Activated T-cell treated with anti-CD3 and anti-CD28 coated beads, Interleukin-2, amount 50 U/mL, for 48 hours (primary cell): ENCODE measurements at regions not wholly inside any gene's neighbourhood (a gene's known extent, or its start where the extent isn't known, plus 50 kb on each side); places are given as distances from the start of the nearest gene placed in this dataset.
"Not testable (repeated sequence)": the region's sequence is repeated elsewhere in the genome, so short reads cannot be mapped to it uniquely, and the experiment has no call there.

Experiments used
- DNase-seq, 2 experiments: peaks; one replicate each; pipeline ENCODE4 v3.0.0-alpha.2; 2020

GRCh38 chr5:62825623-62826220, 247.1 kb downstream of the LRRC70 start:
- DNase-seq = no peak

- no peak for DNase-seq
Measured at GRCh38 chr5:62824936-62825335, 246.3 kb downstream of the LRRC70 start.

- DNase-seq = not testable (repeated sequence)
Measured at GRCh38 chr5:62817043-62817442, 238.4 kb downstream of the LRRC70 start.

- no peak for DNase-seq
Measured at GRCh38 chr5:62814991-62815390, 236.4 kb downstream of the LRRC70 start.

GRCh38 chr5:62812621-62813255, 234.1 kb downstream of the LRRC70 start:
- DNase-seq = no peak

GRCh38 chr5:62804819-62805218, 226.2 kb downstream of the LRRC70 start:
- not testable (repeated sequence) for DNase-seq

GRCh38 chr5:62795926-62796325, 217.3 kb downstream of the LRRC70 start:
- no peak for DNase-seq

- no peak for DNase-seq
Measured at GRCh38 chr5:62794456-62794855, 215.8 kb downstream of the LRRC70 start.

- no peak for DNase-seq
Measured at GRCh38 chr5:62791059-62791458, 212.4 kb downstream of the LRRC70 start.

GRCh38 chr5:62790348-62790747, 211.7 kb downstream of the LRRC70 start:
- no peak for DNase-seq

GRCh38 chr5:62786099-62786498, 207.5 kb downstream of the LRRC70 start:
- DNase-seq = no peak

GRCh38 chr5:62785588-62785987, 207.0 kb downstream of the LRRC70 start:
- no peak for DNase-seq

- no peak for DNase-seq
Measured at GRCh38 chr5:62783374-62784057, 204.9 kb downstream of the LRRC70 start.

GRCh38 chr5:62780888-62781287, 202.3 kb downstream of the LRRC70 start:
- no peak for DNase-seq

- no peak for DNase-seq
Measured at GRCh38 chr5:62780230-62780629, 201.6 kb downstream of the LRRC70 start.

- peak in 1 of 2 experiments; percentile 19 for DNase-seq
Measured at GRCh38 chr5:62779010-62779422, 200.4 kb downstream of the LRRC70 start.

- DNase-seq = no peak
Measured at GRCh38 chr5:62778316-62779009, 199.8 kb downstream of the LRRC70 start.

- not testable (repeated sequence) for DNase-seq
Measured at GRCh38 chr5:62777081-62777480, 198.5 kb downstream of the LRRC70 start.

GRCh38 chr5:62776592-62776991, 198.0 kb downstream of the LRRC70 start:
- DNase-seq = not testable (repeated sequence)

- DNase-seq = no peak
Measured at GRCh38 chr5:62773460-62773859, 194.8 kb downstream of the LRRC70 start.

- DNase-seq = no peak
Measured at GRCh38 chr5:62771341-62771740, 192.7 kb downstream of the LRRC70 start.

- DNase-seq = no peak
Measured at GRCh38 chr5:62767650-62768049, 189.0 kb downstream of the LRRC70 start.

GRCh38 chr5:62767077-62767476, 188.5 kb downstream of the LRRC70 start:
- DNase-seq = no peak

- DNase-seq = no peak
Measured at GRCh38 chr5:62762503-62762902, 183.9 kb downstream of the LRRC70 start.
